Endothelial cell of umbilical vein (primary cell): ENCODE measurements at regions not wholly inside any gene's neighbourhood (a gene's known extent, or its start where the extent isn't known, plus 50 kb on each side); places are given as distances from the start of the nearest gene placed in this dataset.

Source experiments
- EZH2 ChIP-seq: IDR thresholded peaks from 2 replicates; pipeline ENCODE4 v1.6.1; 2012; ENCODE audit warnings: borderline replicate concordance, low read depth, mild to moderate bottlenecking, moderate library complexity, low read length, inconsistent platforms; ENCODE audit not compliant: severe bottlenecking
- FOS ChIP-seq: IDR thresholded peaks from 2 replicates; pipeline ENCODE4 v1.6.1; 2011; ENCODE audit warnings: mild to moderate bottlenecking, low read length, moderate library complexity, borderline replicate concordance; ENCODE audit not compliant: insufficient read depth
- JUN ChIP-seq: IDR thresholded peaks from 2 replicates; pipeline ENCODE4 v1.6.1; 2011; ENCODE audit warnings: borderline replicate concordance, low read depth; ENCODE audit not compliant: insufficient read length, insufficient read depth
- MYC ChIP-seq: IDR thresholded peaks from one replicate; pipeline ENCODE4 v1.6.1; 2011; ENCODE audit warnings: mild to moderate bottlenecking, low read depth, low read length
- POLR2A ChIP-seq: IDR thresholded peaks from 2 replicates; pipeline ENCODE4 v1.6.1; 2012; ENCODE audit warnings: low read depth, mild to moderate bottlenecking, control low read depth, low read length
- POLR2AphosphoS5 ChIP-seq: IDR thresholded peaks from 2 replicates; pipeline ENCODE4 v1.6.1; 2012; ENCODE audit warnings: low read depth, mild to moderate bottlenecking, control low read depth, low read length, moderate library complexity; ENCODE audit not compliant: insufficient read depth
- TF ChIP-seq, protein P1 (sequence below), 2 donors: IDR thresholded peaks; 1 replicate in 1 of 2; 2 replicates in 1 of 2; pipeline ENCODE4 v1.5.1; 2011; ENCODE audit warnings: low read length in 2 of 2, mild to moderate bottlenecking in 2 of 2, moderate library complexity in 2 of 2, control low read depth in 1 of 2, inconsistent platforms in 1 of 2, low read depth in 1 of 2; ENCODE audit not compliant: insufficient read depth in 1 of 2; ENCODE audit errors: extremely low read depth in 1 of 2
- TF ChIP-seq, protein P2 (sequence below): IDR thresholded peaks from 2 replicates; pipeline ENCODE4 v1.6.1; 2011; ENCODE audit not compliant: insufficient read depth, insufficient read length

DNA sequence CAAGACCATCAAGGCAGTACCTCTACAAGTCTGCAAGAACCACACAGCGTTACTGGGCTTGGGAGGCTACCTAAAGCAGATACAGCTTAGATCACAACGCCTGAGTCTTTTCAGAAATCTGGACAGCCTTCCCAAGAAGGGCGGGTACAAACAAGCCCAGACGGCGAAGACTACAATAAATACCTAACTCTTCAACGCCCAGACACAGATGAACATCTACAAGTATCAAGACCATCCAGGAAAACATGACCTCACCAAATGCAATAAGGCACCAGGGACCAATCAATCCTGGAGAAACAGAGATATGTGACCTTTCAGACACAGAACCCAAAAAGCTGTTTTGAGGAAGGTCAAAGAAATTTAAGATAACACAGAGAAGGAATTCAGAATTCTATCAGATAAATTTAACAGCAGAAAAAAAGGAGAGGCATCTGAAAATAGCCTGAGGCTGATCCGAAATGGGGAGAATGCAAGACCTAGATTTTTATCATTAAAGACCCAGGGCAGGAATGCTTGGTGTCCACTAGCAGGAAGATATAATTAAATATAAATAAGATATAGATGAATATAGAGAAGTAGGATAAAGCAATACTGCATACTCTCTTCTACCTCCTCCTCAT, 131.7 kb upstream of the COL21A1 start:
- TF ChIP-seq, protein P1, sequence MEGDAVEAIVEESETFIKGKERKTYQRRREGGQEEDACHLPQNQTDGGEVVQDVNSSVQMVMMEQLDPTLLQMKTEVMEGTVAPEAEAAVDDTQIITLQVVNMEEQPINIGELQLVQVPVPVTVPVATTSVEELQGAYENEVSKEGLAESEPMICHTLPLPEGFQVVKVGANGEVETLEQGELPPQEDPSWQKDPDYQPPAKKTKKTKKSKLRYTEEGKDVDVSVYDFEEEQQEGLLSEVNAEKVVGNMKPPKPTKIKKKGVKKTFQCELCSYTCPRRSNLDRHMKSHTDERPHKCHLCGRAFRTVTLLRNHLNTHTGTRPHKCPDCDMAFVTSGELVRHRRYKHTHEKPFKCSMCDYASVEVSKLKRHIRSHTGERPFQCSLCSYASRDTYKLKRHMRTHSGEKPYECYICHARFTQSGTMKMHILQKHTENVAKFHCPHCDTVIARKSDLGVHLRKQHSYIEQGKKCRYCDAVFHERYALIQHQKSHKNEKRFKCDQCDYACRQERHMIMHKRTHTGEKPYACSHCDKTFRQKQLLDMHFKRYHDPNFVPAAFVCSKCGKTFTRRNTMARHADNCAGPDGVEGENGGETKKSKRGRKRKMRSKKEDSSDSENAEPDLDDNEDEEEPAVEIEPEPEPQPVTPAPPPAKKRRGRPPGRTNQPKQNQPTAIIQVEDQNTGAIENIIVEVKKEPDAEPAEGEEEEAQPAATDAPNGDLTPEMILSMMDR (IDR thresholded peaks at IDR 0.05; ENCODE audit: extremely low read depth in 1 of 2, insufficient read depth in 1 of 2, low read depth in 1 of 2, low read length in 2 of 2) = no peak
- no peak for TF ChIP-seq POLR2AphosphoS5
- no peak for TF ChIP-seq FOS
- no peak for TF ChIP-seq EZH2
- TF ChIP-seq MYC = no peak
- TF ChIP-seq POLR2A = no peak
- TF ChIP-seq, protein P2, sequence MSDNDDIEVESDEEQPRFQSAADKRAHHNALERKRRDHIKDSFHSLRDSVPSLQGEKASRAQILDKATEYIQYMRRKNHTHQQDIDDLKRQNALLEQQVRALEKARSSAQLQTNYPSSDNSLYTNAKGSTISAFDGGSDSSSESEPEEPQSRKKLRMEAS = no peak
- TF ChIP-seq JUN = no peak
